ENCODE measurements at regions not wholly inside any gene's neighbourhood (a gene's known extent, or its start where the extent isn't known, plus 50 kb on each side); places are given as distances from the start of the nearest gene placed in this dataset.

DNA sequence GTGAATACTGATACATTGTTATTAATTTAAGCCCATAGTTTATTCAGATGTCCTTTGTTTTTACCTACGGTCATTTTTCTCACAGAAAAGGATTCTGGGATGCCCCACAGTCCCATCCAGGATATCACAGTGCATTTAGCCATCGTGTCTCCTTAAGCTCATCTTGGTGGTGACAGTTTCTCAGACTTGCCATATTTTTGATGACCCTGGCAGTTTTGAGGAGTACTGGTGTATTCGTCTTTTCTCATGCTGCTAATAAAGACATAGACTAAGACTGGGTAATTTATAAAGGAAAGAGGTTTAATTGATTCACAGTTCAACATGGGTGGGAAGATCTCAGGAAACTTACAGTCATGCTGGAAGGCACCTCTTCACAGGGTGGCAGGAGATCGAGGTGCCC lies 295.9 kb upstream of the CDH4 start:
- no peaks in the 10 kb centered on the region for H3F3A ChIP-seq (ENCODE audit: insufficient read depth, low read length)
- TF ChIP-seq, protein P1, sequence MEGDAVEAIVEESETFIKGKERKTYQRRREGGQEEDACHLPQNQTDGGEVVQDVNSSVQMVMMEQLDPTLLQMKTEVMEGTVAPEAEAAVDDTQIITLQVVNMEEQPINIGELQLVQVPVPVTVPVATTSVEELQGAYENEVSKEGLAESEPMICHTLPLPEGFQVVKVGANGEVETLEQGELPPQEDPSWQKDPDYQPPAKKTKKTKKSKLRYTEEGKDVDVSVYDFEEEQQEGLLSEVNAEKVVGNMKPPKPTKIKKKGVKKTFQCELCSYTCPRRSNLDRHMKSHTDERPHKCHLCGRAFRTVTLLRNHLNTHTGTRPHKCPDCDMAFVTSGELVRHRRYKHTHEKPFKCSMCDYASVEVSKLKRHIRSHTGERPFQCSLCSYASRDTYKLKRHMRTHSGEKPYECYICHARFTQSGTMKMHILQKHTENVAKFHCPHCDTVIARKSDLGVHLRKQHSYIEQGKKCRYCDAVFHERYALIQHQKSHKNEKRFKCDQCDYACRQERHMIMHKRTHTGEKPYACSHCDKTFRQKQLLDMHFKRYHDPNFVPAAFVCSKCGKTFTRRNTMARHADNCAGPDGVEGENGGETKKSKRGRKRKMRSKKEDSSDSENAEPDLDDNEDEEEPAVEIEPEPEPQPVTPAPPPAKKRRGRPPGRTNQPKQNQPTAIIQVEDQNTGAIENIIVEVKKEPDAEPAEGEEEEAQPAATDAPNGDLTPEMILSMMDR (IDR thresholded peaks at IDR 0.05; ENCODE audit: low read length), result no peak
- no peak for TF ChIP-seq EZH2phosphoT487 (IDR thresholded peaks at IDR 0.05; ENCODE audit: low read length)
- no peak for TF ChIP-seq EZH2 (optimal IDR thresholded peaks at IDR 0.05; ENCODE audit: low read depth, low read length)
- no peak for DNase-seq
- H3K9me3 ChIP-seq (replicated peaks; ENCODE audit: insufficient read depth, low read length), result no peaks in the 10 kb centered on the region
- H3K27ac ChIP-seq (ENCODE audit: low read length), result no peak overlapping the region
- H3K4me1 ChIP-seq (ENCODE audit: low read length), result no peaks in the 10 kb centered on the region
- no peaks in the 10 kb centered on the region for H3K36me3 ChIP-seq (replicated peaks; ENCODE audit: insufficient read depth, low read length)
- no peak overlapping the region for H3K4me2 ChIP-seq (ENCODE audit: low read depth, low read length)
- no peak overlapping the region for H3K4me3 ChIP-seq (ENCODE audit: low read length)
- no peaks in the 10 kb centered on the region for H4K20me1 ChIP-seq (ENCODE audit: insufficient read depth, low read length)
- no peaks in the 10 kb centered on the region for H3K9me2 ChIP-seq (replicated peaks; ENCODE audit: insufficient read depth, low read length)
- H2AFZ ChIP-seq (ENCODE audit: low read length), result no peak overlapping the region
- H3K79me2 ChIP-seq (ENCODE audit: low read length), result no peaks in the 10 kb centered on the region
- H3K9ac ChIP-seq (ENCODE audit: low read length), result no peak overlapping the region
- H3K27me3 ChIP-seq (replicated peaks; ENCODE audit: insufficient read depth, low read length), result peaks cover under 1% of the 10 kb centered on the region; the same call in 1 of the 2 replicates

DNA sequence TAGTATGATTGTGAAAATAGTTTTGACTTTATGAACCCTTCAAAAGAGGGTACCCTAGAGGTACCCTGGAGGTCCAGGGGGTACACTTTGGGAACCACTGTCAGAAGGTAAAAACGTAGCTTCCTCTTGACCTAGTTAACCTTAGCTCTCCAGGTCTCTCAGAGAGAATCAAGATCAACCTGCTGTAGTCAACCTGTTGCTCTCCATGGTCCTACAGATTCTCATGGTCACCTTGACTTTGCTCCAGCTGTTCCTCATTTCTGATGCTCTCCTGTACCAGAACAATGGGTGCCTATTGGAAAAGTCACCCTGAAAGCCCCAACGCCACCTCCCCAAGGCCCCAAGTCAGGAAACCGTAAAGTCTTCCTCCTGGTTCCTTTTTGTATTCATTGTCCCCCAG lies 294.4 kb upstream of the CDH4 start:
- no peaks in the 10 kb centered on the region for H3K27me3 ChIP-seq (replicated peaks; ENCODE audit: insufficient read depth, low read length)
- TF ChIP-seq EZH2 (optimal IDR thresholded peaks at IDR 0.05; ENCODE audit: low read depth, low read length) (no peak), EZH2phosphoT487 (IDR thresholded peaks at IDR 0.05; ENCODE audit: low read length) (no peak)
- TF ChIP-seq, protein P1 (IDR thresholded peaks at IDR 0.05; ENCODE audit: low read length), result no peak

DNA sequence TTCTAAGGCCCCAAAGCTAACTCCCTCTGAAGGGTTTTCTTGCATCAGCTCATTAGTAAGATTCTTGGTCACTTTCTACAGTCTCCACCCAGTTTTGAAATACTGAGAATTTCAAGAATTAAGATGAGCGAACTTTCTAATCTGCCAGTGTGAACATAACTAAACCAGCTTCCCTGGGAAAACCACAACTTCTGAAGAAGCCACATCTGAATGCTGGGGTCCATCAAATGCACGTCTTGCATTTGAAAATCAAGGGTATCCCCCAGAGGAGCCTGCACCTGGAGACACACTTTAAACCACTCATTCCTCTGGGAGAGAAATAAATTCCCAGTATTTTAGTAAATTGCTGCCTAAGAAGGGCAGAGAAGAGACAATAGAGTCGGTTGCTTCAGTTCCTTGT lies 292.1 kb upstream of the CDH4 start:
- no peak for TF ChIP-seq EZH2phosphoT487 (IDR thresholded peaks at IDR 0.05; ENCODE audit: low read length)
- TF ChIP-seq EZH2 (optimal IDR thresholded peaks at IDR 0.05; ENCODE audit: low read depth, low read length), result no peak
- TF ChIP-seq, protein P1 (IDR thresholded peaks at IDR 0.05; ENCODE audit: low read length), result no peak
- no peaks in the 10 kb centered on the region for H3K27me3 ChIP-seq (replicated peaks; ENCODE audit: insufficient read depth, low read length)

More for the DNA sequence above, 294.4 kb upstream of the CDH4 start:
- Histone ChIP-seq H3K9me2 (replicated peaks; ENCODE audit: insufficient read depth, low read length) (no peaks in the 10 kb centered on the region), H3K27ac (ENCODE audit: low read length) (no peak overlapping the region), H2AFZ (ENCODE audit: low read length) (no peak overlapping the region), H3F3A (ENCODE audit: insufficient read depth, low read length) (no peaks in the 10 kb centered on the region), H3K4me2 (ENCODE audit: low read depth, low read length) (no peak overlapping the region), H3K9ac (ENCODE audit: low read length) (no peak overlapping the region), H3K36me3 (replicated peaks; ENCODE audit: insufficient read depth, low read length) (no peaks in the 10 kb centered on the region), H3K4me3 (ENCODE audit: low read length) (no peak overlapping the region), H3K79me2 (ENCODE audit: low read length) (no peaks in the 10 kb centered on the region), H3K9me3 (replicated peaks; ENCODE audit: insufficient read depth, low read length) (no peaks in the 10 kb centered on the region), H3K4me1 (ENCODE audit: low read length) (no peaks in the 10 kb centered on the region), H4K20me1 (ENCODE audit: insufficient read depth, low read length) (no peaks in the 10 kb centered on the region)
- DNase-seq, result no peak

More for the DNA sequence above, 292.1 kb upstream of the CDH4 start:
- Histone ChIP-seq H3K4me1 (ENCODE audit: low read length) (0 out of 2 replicates have a peak, but pooled peaks cover 8% of the 10 kb centered on the region), H3K9me3 (replicated peaks; ENCODE audit: insufficient read depth, low read length) (no peaks in the 10 kb centered on the region), H3K4me3 (ENCODE audit: low read length) (no peak overlapping the region), H3K79me2 (ENCODE audit: low read length) (no peaks in the 10 kb centered on the region), H3K9me2 (replicated peaks; ENCODE audit: insufficient read depth, low read length) (no peaks in the 10 kb centered on the region), H3K36me3 (replicated peaks; ENCODE audit: insufficient read depth, low read length) (no peaks in the 10 kb centered on the region), H2AFZ (ENCODE audit: low read length) (no peak overlapping the region), H3K9ac (ENCODE audit: low read length) (no peak overlapping the region), H3K27ac (ENCODE audit: low read length) (no peak overlapping the region), H3K4me2 (ENCODE audit: low read depth, low read length) (no peak overlapping the region), H3F3A (ENCODE audit: insufficient read depth, low read length) (no peaks in the 10 kb centered on the region), H4K20me1 (ENCODE audit: insufficient read depth, low read length) (no peaks in the 10 kb centered on the region)
- no peak for DNase-seq
